Peyer's patch (tissue), 4 donors: ENCODE measurements at regions not wholly inside any gene's neighbourhood (a gene's known extent, or its start where the extent isn't known, plus 50 kb on each side); places are given as distances from the start of the nearest gene placed in this dataset.

Experiments used
- CTCF ChIP-seq, 6 experiments: fragments of 450-650 bp in 4 of 6; fragments of 200-600 bp in 2 of 6; sonication (generic) in 1 of 6; IDR thresholded peaks; one replicate each; pipeline ENCODE4 v1.5.1; 2017 to 2019; ENCODE audit warnings: antibody characterized with exemption in 6 of 6, mild to moderate bottlenecking in 3 of 6, moderate library complexity in 1 of 6
- POLR2A ChIP-seq, 2 donors: fragments of 450-650 bp; IDR thresholded peaks; one replicate each; pipeline ENCODE4 v1.5.1; 2017; ENCODE audit warnings: antibody characterized with exemption in 2 of 2, mild to moderate bottlenecking in 2 of 2, moderate library complexity in 2 of 2

- TF ChIP-seq CTCF (IDR thresholded peaks at IDR 0.05) (no peak), POLR2A (IDR thresholded peaks at IDR 0.05) (no peak)
Observed at GRCh38 chr13:77386046-77386445, 59.2 kb upstream of the MYCBP2 start.
